H1 (cell line): ENCODE measurements at regions not wholly inside any gene's neighbourhood (a gene's known extent, or its start where the extent isn't known, plus 50 kb on each side); places are given as distances from the start of the nearest gene placed in this dataset.

Experiments
- CTCF ChIA-PET: fragments of 300-600 bp; sonication (Branson Sonifier 250); formaldehyde crosslinking; loops from one replicate; lab custom pipeline; 2021; ENCODE audit not compliant: partially characterized antibody; lab: Charles Lee
- POLR2A ChIA-PET: fragments of 300-600 bp; sonication (Branson Sonifier 250); formaldehyde crosslinking; loops from one replicate; lab custom pipeline; 2021; ENCODE audit warnings: inconsistent platforms; ENCODE audit not compliant: partially characterized antibody; lab: Charles Lee
- DNase-seq, 2 experiments: peaks; one replicate each; pipeline versions ENCODE4 v3.0.0 to v3.0.0-alpha.2; 2010 to 2022; ENCODE audit warnings: low spot score in 2 of 2, low read depth in 1 of 2, mixed read lengths in 1 of 2
- FAIRE-seq: peaks from 2 replicates; lab custom pipeline; 2011; peaks lifted over from hg19 to GRCh38; lab: Jason Lieb, UNC
- H2AFZ ChIP-seq: 2 replicates; pipeline ENCODE4 v1.8.1; 2012; ENCODE audit warnings: low read length, inconsistent platforms
- H2AK5ac ChIP-seq: 2 replicates; pipeline ENCODE4 v1.6.1; 2013; ENCODE audit warnings: low read depth, low read length
- H2BK120ac ChIP-seq: replicated peaks from 2 replicates; pipeline ENCODE3; 2013; ENCODE audit warnings: low read depth, low read length, inconsistent platforms
- H2BK12ac ChIP-seq: 2 replicates; pipeline ENCODE4 v1.6.1; 2013; ENCODE audit warnings: low read depth, low read length
- H2BK15ac ChIP-seq: 2 replicates; pipeline ENCODE4 v1.6.1; 2013; ENCODE audit warnings: low read length
- H2BK20ac ChIP-seq: 2 replicates; pipeline ENCODE4 v1.6.1; 2013; ENCODE audit warnings: low read length
- H2BK5ac ChIP-seq: 2 replicates; pipeline ENCODE4 v1.6.1; 2013; ENCODE audit warnings: low read depth, low read length
- H3K14ac ChIP-seq: 2 replicates; pipeline ENCODE4 v1.6.1; 2013; ENCODE audit warnings: inconsistent platforms; ENCODE audit not compliant: insufficient read length
- H3K18ac ChIP-seq: 2 replicates; pipeline ENCODE4 v1.6.1; 2013; ENCODE audit warnings: low read length; ENCODE audit errors: extremely low read depth
- H3K23ac ChIP-seq: 2 replicates; pipeline ENCODE4 v1.6.1; 2013; ENCODE audit warnings: inconsistent platforms; ENCODE audit not compliant: insufficient read length
- H3K23me2 ChIP-seq: 2 replicates; pipeline ENCODE4 v1.6.1; 2013; ENCODE audit warnings: low read depth, low read length
- H3K27ac ChIP-seq: 2 replicates; pipeline ENCODE4 v1.6.1; 2011; ENCODE audit warnings: low read depth, low read length, inconsistent platforms
- H3K27me3 ChIP-seq, 4 experiments: replicated peaks in 1 of 4; 1 replicate in 1 of 4; 2 replicates in 3 of 4; pipeline versions ENCODE4 v1.6.1 to v1.8.1; 2011 to 2013; ENCODE audit warnings: low read length in 3 of 4, mild to moderate bottlenecking in 3 of 4, inconsistent platforms in 2 of 4, mixed read lengths in 2 of 4, moderate library complexity in 1 of 4; ENCODE audit not compliant: control insufficient read depth in 3 of 4, insufficient read depth in 3 of 4; ENCODE audit errors: extremely low read depth in 1 of 4
- H3K36me3 ChIP-seq, 4 experiments: 2 replicates each; pipeline versions ENCODE4 v1.6.1 to v1.8.1; 2011 to 2013; ENCODE audit warnings: mild to moderate bottlenecking in 4 of 4, low read length in 3 of 4, moderate library complexity in 2 of 4, control low read depth in 1 of 4, inconsistent platforms in 1 of 4; ENCODE audit not compliant: insufficient read depth in 4 of 4, control insufficient read depth in 2 of 4
- H3K4ac ChIP-seq: replicated peaks from 2 replicates; pipeline ENCODE3; 2013; ENCODE audit warnings: low read length, low read depth, mixed read lengths, inconsistent platforms; ENCODE audit not compliant: insufficient read length
- H3K4me1 ChIP-seq, 4 experiments: replicated peaks in 1 of 4; 1 replicate in 1 of 4; 2 replicates in 3 of 4; pipeline versions ENCODE4 v1.6.1 to v1.8.1; 2011 to 2013; ENCODE audit warnings: low read length in 3 of 4, inconsistent platforms in 2 of 4, mixed read lengths in 1 of 4; ENCODE audit not compliant: insufficient read depth in 4 of 4, control insufficient read depth in 3 of 4
- H3K4me2 ChIP-seq, 2 experiments: 2 replicates each; pipeline versions ENCODE4 v1.6.1 to v1.8.1; 2011 to 2013; ENCODE audit warnings: low read depth in 2 of 2, low read length in 2 of 2, control low read depth in 1 of 2, inconsistent platforms in 1 of 2, mild to moderate bottlenecking in 1 of 2; ENCODE audit not compliant: insufficient read depth in 1 of 2
- H3K4me3 ChIP-seq, 4 experiments: fragments of 200-600, 300-600 bp in 1 of 4; sonication (generic), shearing (Covaris generic), sonication (Bioruptor Twin) in 1 of 4; 2 replicates each; pipeline versions ENCODE4 v1.5.1 to v1.8.1; 2011 to 2016; ENCODE audit warnings: low read length in 4 of 4, low read depth in 3 of 4, control low read depth in 2 of 4, inconsistent platforms in 2 of 4, mild to moderate bottlenecking in 2 of 4, mixed read lengths in 1 of 4, moderate library complexity in 1 of 4; ENCODE audit not compliant: insufficient read depth in 2 of 4; ENCODE audit errors: extremely low read depth in 1 of 4
- H3K56ac ChIP-seq: replicated peaks from 2 replicates; pipeline ENCODE3; 2013; ENCODE audit warnings: low read depth, mild to moderate bottlenecking, mixed read lengths, low read length, inconsistent platforms; ENCODE audit not compliant: insufficient read length
- H3K79me1 ChIP-seq: 2 replicates; pipeline ENCODE4 v1.6.1; 2013; ENCODE audit warnings: low read depth, low read length, control low read depth
- H3K79me2 ChIP-seq, 2 experiments: 2 replicates each; pipeline versions ENCODE4 v1.6.1 to v1.8.1; 2012 to 2013; ENCODE audit warnings: low read length in 2 of 2, mild to moderate bottlenecking in 2 of 2, inconsistent platforms in 1 of 2; ENCODE audit not compliant: insufficient read depth in 2 of 2, control insufficient read depth in 1 of 2
- H3K9ac ChIP-seq, 4 experiments: replicated peaks in 1 of 4; 1 replicate in 1 of 4; 2 replicates in 3 of 4; pipeline versions ENCODE4 v1.6.1 to v1.8.1; 2011 to 2013; ENCODE audit warnings: low read depth in 3 of 4, low read length in 3 of 4, control low read depth in 2 of 4, mild to moderate bottlenecking in 2 of 4, moderate library complexity in 2 of 4, inconsistent platforms in 1 of 4; ENCODE audit errors: extremely low read depth in 1 of 4
- H3K9me3 ChIP-seq, 2 experiments: 2 replicates each; pipeline versions ENCODE4 v1.6.1 to v1.8.1; 2012 to 2013; ENCODE audit warnings: mild to moderate bottlenecking in 2 of 2, moderate library complexity in 2 of 2, control low read depth in 1 of 2, inconsistent platforms in 1 of 2, low read depth in 1 of 2, low read length in 1 of 2, mixed read lengths in 1 of 2; ENCODE audit not compliant: insufficient read depth in 2 of 2
- H4K20me1 ChIP-seq, 2 experiments: replicated peaks in 1 of 2; 2 replicates each; pipeline versions ENCODE3 to v1.8.1; 2011 to 2013; ENCODE audit warnings: inconsistent platforms in 2 of 2, low read length in 2 of 2, mild to moderate bottlenecking in 1 of 2; ENCODE audit not compliant: insufficient read depth in 2 of 2, control insufficient read depth in 1 of 2
- H4K5ac ChIP-seq: 2 replicates; pipeline ENCODE4 v1.6.1; 2013; ENCODE audit warnings: low read length, low read depth, mixed read lengths, inconsistent platforms; ENCODE audit not compliant: insufficient read length
- H4K8ac ChIP-seq: 2 replicates; pipeline ENCODE4 v1.8.0; 2013; ENCODE audit warnings: mild to moderate bottlenecking, moderate library complexity, low read length, inconsistent platforms; ENCODE audit not compliant: insufficient read depth; ENCODE audit errors: extremely low read depth
- H4K91ac ChIP-seq: replicated peaks from 2 replicates; pipeline ENCODE3; 2013; ENCODE audit warnings: low read length, mixed read lengths, inconsistent platforms; ENCODE audit not compliant: insufficient read length
- GABPA ChIP-seq: IDR thresholded peaks from 2 replicates; pipeline ENCODE4 v1.6.1; 2011; ENCODE audit warnings: mild to moderate bottlenecking, low read length, moderate library complexity, borderline replicate concordance; ENCODE audit not compliant: insufficient read depth
- JUN ChIP-seq: IDR thresholded peaks from 2 replicates; pipeline ENCODE4 v1.6.1; 2011; ENCODE audit warnings: low read depth, mild to moderate bottlenecking, improper control_type of control experiment, low read length
- KDM5A ChIP-seq: fragments of 200-600 bp; IDR thresholded peaks from 2 replicates; pipeline ENCODE4 v1.7.1; 2012; ENCODE audit warnings: mild to moderate bottlenecking, low read length, inconsistent platforms, mixed read lengths
- POLR2A ChIP-seq, 2 experiments: IDR thresholded peaks; 1 replicate in 1 of 2; 2 replicates in 1 of 2; pipeline ENCODE4 v1.6.1; 2011; ENCODE audit warnings: low read depth in 2 of 2, low read length in 2 of 2, mild to moderate bottlenecking in 2 of 2; ENCODE audit errors: control extremely low read depth in 1 of 2
- RXRA ChIP-seq: IDR thresholded peaks from 2 replicates; pipeline ENCODE4 v1.6.1; 2011; ENCODE audit warnings: low read depth, mild to moderate bottlenecking, low read length, moderate library complexity; ENCODE audit not compliant: insufficient read depth
- SP1 ChIP-seq: IDR thresholded peaks from 2 replicates; pipeline ENCODE4 v1.6.1; 2011; ENCODE audit warnings: low read depth, low read length
- SP4 ChIP-seq: IDR thresholded peaks from 2 replicates; pipeline ENCODE4 v1.6.1; 2012; ENCODE audit warnings: low read length, inconsistent platforms
- TBP ChIP-seq: IDR thresholded peaks from 2 replicates; pipeline ENCODE4 v1.6.1; 2011; ENCODE audit warnings: low read depth, low read length, improper control_type of control experiment
- TEAD4 ChIP-seq: IDR thresholded peaks from 2 replicates; pipeline ENCODE4 v1.6.1; 2012; ENCODE audit warnings: low read depth, low read length, inconsistent platforms, mixed read lengths
- WGBS, 2 experiments: shearing (Covaris generic) in 1 of 2; methylation state at CpG; one replicate each; pipeline versions ENCODE4 v1.1.6 to v1.1.7; 2013 to 2015; ENCODE audit warnings: low lambda C conversion rate in 2 of 2, mixed read lengths in 2 of 2, inconsistent platforms in 1 of 2, low coverage in 1 of 2, missing lambda C conversion rate in 1 of 2; ENCODE audit not compliant: insufficient replicate concordance in 2 of 2, insufficient coverage in 1 of 2, insufficient read length in 1 of 2; ENCODE audit errors: extremely low coverage in 1 of 2, missing lambda C conversion rate in 1 of 2; 5-methylcytosine and 5-hydroxymethylcytosine counted together
- TF ChIP-seq, protein P1 (sequence below), 3 experiments: IDR thresholded peaks; 1 replicate in 2 of 3; 2 replicates in 1 of 3; pipeline versions ENCODE4 v1.5.1 to v1.6.1; 2011; ENCODE audit warnings: low read length in 3 of 3, mild to moderate bottlenecking in 3 of 3, inconsistent platforms in 2 of 3, low read depth in 1 of 3, moderate library complexity in 1 of 3; ENCODE audit not compliant: insufficient read depth in 1 of 3; ENCODE audit errors: control extremely low read depth in 1 of 3

- no peaks in the 10 kb centered on the region; a peak in 1 of 4 replicates for H3K9me3 ChIP-seq
- H4K8ac ChIP-seq: no peak overlapping the region
- H4K20me1 ChIP-seq: no peaks in the 10 kb centered on the region
- no peak for TF ChIP-seq POLR2A (IDR thresholded peaks at IDR 0.05; ENCODE audit: control extremely low read depth in 1 of 2, low read depth in 2 of 2, low read length in 2 of 2)
- no peak for TF ChIP-seq JUN
- TF ChIP-seq RXRA: no peak
- no peak for TF ChIP-seq GABPA
- TF ChIP-seq, protein P1, sequence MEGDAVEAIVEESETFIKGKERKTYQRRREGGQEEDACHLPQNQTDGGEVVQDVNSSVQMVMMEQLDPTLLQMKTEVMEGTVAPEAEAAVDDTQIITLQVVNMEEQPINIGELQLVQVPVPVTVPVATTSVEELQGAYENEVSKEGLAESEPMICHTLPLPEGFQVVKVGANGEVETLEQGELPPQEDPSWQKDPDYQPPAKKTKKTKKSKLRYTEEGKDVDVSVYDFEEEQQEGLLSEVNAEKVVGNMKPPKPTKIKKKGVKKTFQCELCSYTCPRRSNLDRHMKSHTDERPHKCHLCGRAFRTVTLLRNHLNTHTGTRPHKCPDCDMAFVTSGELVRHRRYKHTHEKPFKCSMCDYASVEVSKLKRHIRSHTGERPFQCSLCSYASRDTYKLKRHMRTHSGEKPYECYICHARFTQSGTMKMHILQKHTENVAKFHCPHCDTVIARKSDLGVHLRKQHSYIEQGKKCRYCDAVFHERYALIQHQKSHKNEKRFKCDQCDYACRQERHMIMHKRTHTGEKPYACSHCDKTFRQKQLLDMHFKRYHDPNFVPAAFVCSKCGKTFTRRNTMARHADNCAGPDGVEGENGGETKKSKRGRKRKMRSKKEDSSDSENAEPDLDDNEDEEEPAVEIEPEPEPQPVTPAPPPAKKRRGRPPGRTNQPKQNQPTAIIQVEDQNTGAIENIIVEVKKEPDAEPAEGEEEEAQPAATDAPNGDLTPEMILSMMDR (IDR thresholded peaks at IDR 0.05; ENCODE audit: control extremely low read depth in 1 of 3, insufficient read depth in 1 of 3, low read depth in 1 of 3, low read length in 3 of 3): no peak
- no peak for TF ChIP-seq TBP
- no peak for TF ChIP-seq KDM5A
- TF ChIP-seq SP1: no peak
- no peak for TF ChIP-seq SP4
- TF ChIP-seq TEAD4: no peak
- ChIA-PET POLR2A (no interaction called here), CTCF (no interaction called here)
- H3K4ac ChIP-seq: no peak overlapping the region
- DNase-seq: no peak
- WGBS, 2 experiments: 92% methylated on average over 10 of the region's 10 CpGs; no CpG with 5 or more reads in 1 of the 2 experiments
- H3K56ac ChIP-seq: no peak overlapping the region
- no peak for FAIRE-seq
- no peaks in the 10 kb centered on the region for H3K36me3 ChIP-seq
- no peak overlapping the region for H2AFZ ChIP-seq
- no peak overlapping the region for H3K27ac ChIP-seq
- no peak overlapping the region for H4K5ac ChIP-seq
- no peak overlapping the region for H2BK5ac ChIP-seq
- no peak overlapping the region for H2BK120ac ChIP-seq
- no peaks in the 10 kb centered on the region; a peak in 1 of 7 replicates for H3K4me1 ChIP-seq
- H3K18ac ChIP-seq: no peak overlapping the region
- H3K79me2 ChIP-seq: no peaks in the 10 kb centered on the region
- H3K14ac ChIP-seq: no peak overlapping the region
- H3K23me2 ChIP-seq: no peaks in the 10 kb centered on the region
- no peak overlapping the region for H3K23ac ChIP-seq
- H3K9ac ChIP-seq: no peak overlapping the region
- no peak overlapping the region for H2BK15ac ChIP-seq
- H3K4me2 ChIP-seq: no peak overlapping the region
- H3K79me1 ChIP-seq: no peaks in the 10 kb centered on the region
- H2AK5ac ChIP-seq: no peak overlapping the region
- H2BK12ac ChIP-seq: no peak overlapping the region
- no peak overlapping the region for H4K91ac ChIP-seq
- no peak overlapping the region for H2BK20ac ChIP-seq
- no peak overlapping the region for H3K4me3 ChIP-seq
- H3K27me3 ChIP-seq: no peaks in the 10 kb centered on the region
These were observed 101.4 kb upstream of the C1orf174 start for GRCh38 chr1:4001461-4001860.
